ENCODE measurements at regions not wholly inside any gene's neighbourhood (a gene's known extent, or its start where the extent isn't known, plus 50 kb on each side); places are given as distances from the start of the nearest gene placed in this dataset.

DNA sequence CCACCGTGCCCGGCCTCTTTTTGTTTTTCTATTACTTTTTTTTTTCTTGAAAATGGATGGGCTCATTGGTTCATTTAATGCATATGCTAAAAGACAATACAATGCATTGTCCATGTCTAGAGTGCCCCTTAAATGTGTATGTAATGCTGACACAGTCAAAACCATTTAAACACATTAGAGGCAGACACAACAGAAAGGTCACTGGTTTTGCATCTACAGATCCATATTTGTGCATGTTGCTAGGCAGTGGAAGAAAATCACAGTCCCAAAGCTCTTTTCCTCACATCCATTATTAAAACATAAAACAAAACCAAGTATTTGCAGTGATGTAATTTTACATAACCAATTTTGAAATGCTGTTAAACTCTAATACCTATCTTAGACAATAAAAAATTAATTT lies 389.0 kb downstream of the TAF11L14 start:
- TF ChIP-seq SRF (IDR thresholded peaks at IDR 0.05; ENCODE audit: low read depth, low read length) (no peak), PBX3 (CRISPR knock-in tag; IDR thresholded peaks at IDR 0.05; ENCODE audit: borderline replicate concordance) (no peak), ZNF749 (CRISPR knock-in tag; IDR thresholded peaks at IDR 0.05; ENCODE audit: borderline replicate concordance) (no peak), PATZ1 (CRISPR knock-in tag; IDR thresholded peaks at IDR 0.05) (no peak), ZNF124 (CRISPR knock-in tag; IDR thresholded peaks at IDR 0.05) (no peak), IRF1 (CRISPR knock-in tag; IDR thresholded peaks at IDR 0.05; ENCODE audit: low read depth) (no peak), SMC3 (IDR thresholded peaks at IDR 0.05; ENCODE audit: low read length) (no peak), PHF8 (CRISPR knock-in tag; IDR thresholded peaks at IDR 0.05) (no peak), DDIT3 (CRISPR knock-in tag; IDR thresholded peaks at IDR 0.05) (no peak)
- TF ChIP-seq, protein P1, sequence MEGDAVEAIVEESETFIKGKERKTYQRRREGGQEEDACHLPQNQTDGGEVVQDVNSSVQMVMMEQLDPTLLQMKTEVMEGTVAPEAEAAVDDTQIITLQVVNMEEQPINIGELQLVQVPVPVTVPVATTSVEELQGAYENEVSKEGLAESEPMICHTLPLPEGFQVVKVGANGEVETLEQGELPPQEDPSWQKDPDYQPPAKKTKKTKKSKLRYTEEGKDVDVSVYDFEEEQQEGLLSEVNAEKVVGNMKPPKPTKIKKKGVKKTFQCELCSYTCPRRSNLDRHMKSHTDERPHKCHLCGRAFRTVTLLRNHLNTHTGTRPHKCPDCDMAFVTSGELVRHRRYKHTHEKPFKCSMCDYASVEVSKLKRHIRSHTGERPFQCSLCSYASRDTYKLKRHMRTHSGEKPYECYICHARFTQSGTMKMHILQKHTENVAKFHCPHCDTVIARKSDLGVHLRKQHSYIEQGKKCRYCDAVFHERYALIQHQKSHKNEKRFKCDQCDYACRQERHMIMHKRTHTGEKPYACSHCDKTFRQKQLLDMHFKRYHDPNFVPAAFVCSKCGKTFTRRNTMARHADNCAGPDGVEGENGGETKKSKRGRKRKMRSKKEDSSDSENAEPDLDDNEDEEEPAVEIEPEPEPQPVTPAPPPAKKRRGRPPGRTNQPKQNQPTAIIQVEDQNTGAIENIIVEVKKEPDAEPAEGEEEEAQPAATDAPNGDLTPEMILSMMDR (CRISPR knock-in tag; IDR thresholded peaks at IDR 0.05), result no peak
- TF ChIP-seq, protein P2, sequence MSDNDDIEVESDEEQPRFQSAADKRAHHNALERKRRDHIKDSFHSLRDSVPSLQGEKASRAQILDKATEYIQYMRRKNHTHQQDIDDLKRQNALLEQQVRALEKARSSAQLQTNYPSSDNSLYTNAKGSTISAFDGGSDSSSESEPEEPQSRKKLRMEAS (IDR thresholded peaks at IDR 0.05), result no peak

Data from HepG2 (cell line).